Keratinocyte (primary cell): ENCODE measurements at regions not wholly inside any gene's neighbourhood (a gene's known extent, or its start where the extent isn't known, plus 50 kb on each side); places are given as distances from the start of the nearest gene placed in this dataset.

ENCODE experiments used
- DNase-seq: peaks from one replicate; pipeline ENCODE4 v3.0.0-alpha.2; 2011; ENCODE audit warnings: low read depth, missing footprints, low spot score
- FAIRE-seq: peaks from 2 replicates; lab custom pipeline; 2011; peaks lifted over from hg19 to GRCh38; lab: Jason Lieb, UNC
- H2AFZ ChIP-seq: 2 replicates; pipeline ENCODE4 v1.6.0; 2012; ENCODE audit warnings: low read length, control low read depth, inconsistent platforms; ENCODE audit not compliant: control insufficient read depth
- H3K27ac ChIP-seq: 2 replicates; pipeline ENCODE4 v1.5.1; 2011; ENCODE audit warnings: low read length; ENCODE audit not compliant: control insufficient read depth, insufficient read depth
- H3K27me3 ChIP-seq: 3 replicates; pipeline ENCODE4 v1.6.0; 2011; ENCODE audit warnings: low read length; ENCODE audit not compliant: control insufficient read depth, insufficient read depth; ENCODE audit errors: extremely low read depth
- H3K36me3 ChIP-seq, 2 experiments: 2 replicates in 1 of 2; 3 replicates in 1 of 2; pipeline ENCODE4 v1.5.1; 2011; ENCODE audit warnings: low read length in 2 of 2, mild to moderate bottlenecking in 1 of 2; ENCODE audit not compliant: control insufficient read depth in 2 of 2, insufficient read depth in 2 of 2; ENCODE audit errors: extremely low read depth in 1 of 2
- H3K4me1 ChIP-seq: 3 replicates; pipeline ENCODE4 v1.5.1; 2011; ENCODE audit warnings: low read length; ENCODE audit not compliant: control insufficient read depth, insufficient read depth; ENCODE audit errors: extremely low read depth
- H3K4me2 ChIP-seq: 3 replicates; pipeline ENCODE4 v1.6.0; 2011; ENCODE audit warnings: low read depth, low read length; ENCODE audit not compliant: control insufficient read depth, insufficient read depth; ENCODE audit errors: extremely low read depth
- H3K4me3 ChIP-seq, 3 experiments: fragments of 200-600 bp in 1 of 3; sonication (generic) in 1 of 3; 2 replicates in 2 of 3; 3 replicates in 1 of 3; pipeline ENCODE4 v1.5.1; 2011 to 2016; ENCODE audit warnings: low read length in 3 of 3, mild to moderate bottlenecking in 3 of 3, control low read depth in 2 of 3, inconsistent platforms in 1 of 3, low read depth in 1 of 3, mixed read lengths in 1 of 3, mixed run types in 1 of 3, moderate library complexity in 1 of 3; ENCODE audit not compliant: control insufficient read depth in 2 of 3, insufficient read depth in 2 of 3; ENCODE audit errors: extremely low read depth in 1 of 3
- H3K79me2 ChIP-seq: 2 replicates; pipeline ENCODE4 v1.6.0; 2012; ENCODE audit warnings: low read length; ENCODE audit not compliant: control insufficient read depth, insufficient read depth
- H3K9ac ChIP-seq: 3 replicates; pipeline ENCODE4 v1.6.0; 2011; ENCODE audit warnings: low read length; ENCODE audit not compliant: control insufficient read depth, insufficient read depth; ENCODE audit errors: extremely low read depth
- H3K9me1 ChIP-seq: 3 replicates; pipeline ENCODE4 v1.6.0; 2011; ENCODE audit warnings: low read length; ENCODE audit not compliant: control insufficient read depth, insufficient read depth; ENCODE audit errors: extremely low read depth
- H3K9me3 ChIP-seq: 2 replicates; pipeline ENCODE4 v1.5.1; 2012; ENCODE audit warnings: low read depth, low read length; ENCODE audit not compliant: control insufficient read depth
- H4K20me1 ChIP-seq: 3 replicates; pipeline ENCODE4 v1.6.0; 2011; ENCODE audit warnings: low read length; ENCODE audit not compliant: control insufficient read depth, insufficient read depth; ENCODE audit errors: extremely low read depth
- EZH2 ChIP-seq: IDR thresholded peaks from one replicate; pipeline ENCODE4 v1.6.1; 2012; ENCODE audit warnings: inconsistent platforms, mild to moderate bottlenecking, low read length, moderate library complexity
- dilution Hi-C: fragments of 300-500 bp; cut with MboI; formaldehyde crosslinking; loops from one replicate; pipeline ENCODE4 v1.7.0; 2020; ENCODE audit warnings: low sequenced_read_pairs; ENCODE audit not compliant: extremely low pct_ligation_motif_present
- TF ChIP-seq, protein P1 (sequence below), 3 experiments: IDR thresholded peaks in 1 of 3; conservative IDR thresholded peaks in 1 of 3; optimal IDR thresholded peaks in 1 of 3; 2 replicates in 2 of 3; 3 replicates in 1 of 3; pipeline versions ENCODE3 to v1.5.1; 2011; ENCODE audit warnings: low read length in 3 of 3, mild to moderate bottlenecking in 3 of 3, moderate library complexity in 2 of 3, control low read depth in 1 of 3, inconsistent platforms in 1 of 3; ENCODE audit not compliant: insufficient read depth in 2 of 3; ENCODE audit errors: extremely low read depth in 1 of 3

DNA sequence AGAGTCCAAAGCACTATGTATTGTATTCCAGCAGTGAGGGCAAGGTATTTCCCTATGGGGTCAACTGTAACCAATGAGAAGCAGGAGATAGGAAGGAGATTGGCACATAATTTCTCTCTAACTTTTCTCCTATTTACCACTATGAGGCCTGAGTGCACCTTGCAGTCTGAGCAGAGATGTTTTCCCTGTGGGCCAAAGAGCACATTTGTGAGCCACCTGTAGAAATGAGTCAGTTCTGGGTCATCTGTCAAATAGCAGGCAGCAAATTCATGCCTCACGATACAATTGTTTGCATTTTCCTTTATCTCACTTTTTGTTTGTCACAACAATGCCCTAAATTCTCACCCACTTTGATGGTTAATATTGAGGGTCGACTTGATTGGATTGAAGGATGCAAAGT, 547.2 kb upstream of the NCAM2 start:
- H3K9me3 ChIP-seq = no peaks in the 10 kb centered on the region
- no peak overlapping the region for H3K4me3 ChIP-seq
- no peak overlapping the region for H3K4me2 ChIP-seq
- TF ChIP-seq, protein P1, sequence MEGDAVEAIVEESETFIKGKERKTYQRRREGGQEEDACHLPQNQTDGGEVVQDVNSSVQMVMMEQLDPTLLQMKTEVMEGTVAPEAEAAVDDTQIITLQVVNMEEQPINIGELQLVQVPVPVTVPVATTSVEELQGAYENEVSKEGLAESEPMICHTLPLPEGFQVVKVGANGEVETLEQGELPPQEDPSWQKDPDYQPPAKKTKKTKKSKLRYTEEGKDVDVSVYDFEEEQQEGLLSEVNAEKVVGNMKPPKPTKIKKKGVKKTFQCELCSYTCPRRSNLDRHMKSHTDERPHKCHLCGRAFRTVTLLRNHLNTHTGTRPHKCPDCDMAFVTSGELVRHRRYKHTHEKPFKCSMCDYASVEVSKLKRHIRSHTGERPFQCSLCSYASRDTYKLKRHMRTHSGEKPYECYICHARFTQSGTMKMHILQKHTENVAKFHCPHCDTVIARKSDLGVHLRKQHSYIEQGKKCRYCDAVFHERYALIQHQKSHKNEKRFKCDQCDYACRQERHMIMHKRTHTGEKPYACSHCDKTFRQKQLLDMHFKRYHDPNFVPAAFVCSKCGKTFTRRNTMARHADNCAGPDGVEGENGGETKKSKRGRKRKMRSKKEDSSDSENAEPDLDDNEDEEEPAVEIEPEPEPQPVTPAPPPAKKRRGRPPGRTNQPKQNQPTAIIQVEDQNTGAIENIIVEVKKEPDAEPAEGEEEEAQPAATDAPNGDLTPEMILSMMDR (optimal IDR thresholded peaks at IDR 0.05 in 1 of 3, IDR thresholded peaks at IDR 0.05 in 1 of 3, conservative IDR thresholded peaks at IDR 0.05 in 1 of 3; ENCODE audit: extremely low read depth in 1 of 3, insufficient read depth in 2 of 3, low read length in 3 of 3) = no peak
- no peak for TF ChIP-seq EZH2
- no peaks in the 10 kb centered on the region for H3K4me1 ChIP-seq
- H3K27ac ChIP-seq = no peak overlapping the region
- H4K20me1 ChIP-seq = no peaks in the 10 kb centered on the region
- FAIRE-seq (no peak), DNase-seq (no peak)
- no peaks in the 10 kb centered on the region for H3K79me2 ChIP-seq
- no peak overlapping the region for H3K9ac ChIP-seq
- H3K27me3 ChIP-seq = no peaks in the 10 kb centered on the region
- no peaks in the 10 kb centered on the region for H3K36me3 ChIP-seq
- H3K9me1 ChIP-seq = no peaks in the 10 kb centered on the region
- dilution Hi-C loops = no loop called here
- no peak overlapping the region for H2AFZ ChIP-seq

DNA sequence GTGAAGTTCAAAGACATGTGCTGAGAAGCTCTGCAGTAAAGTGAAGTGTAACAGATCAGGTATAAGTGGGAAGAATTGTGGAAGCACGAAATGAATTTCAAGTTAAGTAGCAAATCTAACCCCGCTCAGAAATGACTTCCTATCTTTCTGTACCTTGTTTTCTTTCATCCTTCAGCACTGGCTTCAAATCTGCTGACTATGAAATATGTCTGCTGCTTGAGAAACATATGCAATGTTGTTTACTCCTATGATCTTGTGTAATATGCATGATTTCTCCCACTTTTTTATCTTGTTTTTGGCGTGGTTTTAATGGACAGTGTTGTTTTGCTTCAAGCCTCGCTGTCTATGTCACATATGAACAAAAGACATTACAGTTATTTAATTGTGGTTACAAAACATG, 545.3 kb upstream of the NCAM2 start:
- dilution Hi-C loops = no loop called here
- TF ChIP-seq, protein P1 (optimal IDR thresholded peaks at IDR 0.05 in 1 of 3, IDR thresholded peaks at IDR 0.05 in 1 of 3, conservative IDR thresholded peaks at IDR 0.05 in 1 of 3; ENCODE audit: extremely low read depth in 1 of 3, insufficient read depth in 2 of 3, low read length in 3 of 3) = no peak
- TF ChIP-seq EZH2 = no peak
- H3K27ac ChIP-seq = no peak overlapping the region
- H3K9ac ChIP-seq = no peak overlapping the region
- H3K27me3 ChIP-seq = no peaks in the 10 kb centered on the region
- DNase-seq (no peak), FAIRE-seq (no peak)
- no peak overlapping the region for H2AFZ ChIP-seq
- H3K4me3 ChIP-seq = no peak overlapping the region
- no peaks in the 10 kb centered on the region for H3K4me1 ChIP-seq
- H3K79me2 ChIP-seq = no peaks in the 10 kb centered on the region
- H3K9me1 ChIP-seq = no peaks in the 10 kb centered on the region
- H3K4me2 ChIP-seq = no peak overlapping the region
- no peaks in the 10 kb centered on the region for H3K9me3 ChIP-seq
- H3K36me3 ChIP-seq = no peaks in the 10 kb centered on the region
- H4K20me1 ChIP-seq = no peaks in the 10 kb centered on the region
